K562 (cell line): ENCODE measurements at regions not wholly inside any gene's neighbourhood (a gene's known extent, or its start where the extent isn't known, plus 50 kb on each side); places are given as distances from the start of the nearest gene placed in this dataset.

Experiments used
- ADNP ChIP-seq: fragments of 200-800 bp; sonication (Bioruptor generic); IDR thresholded peaks from 2 replicates; pipeline ENCODE4 v1.6.1; 2016; ENCODE audit warnings: missing genetic modification characterization, missing compliant biosample characterization
- CC2D1A ChIP-seq: fragments of 450-650 bp; IDR thresholded peaks from 2 replicates; pipeline ENCODE4 v1.6.1; 2017; ENCODE audit warnings: mild to moderate bottlenecking
- FOS ChIP-seq: IDR thresholded peaks from 3 replicates; pipeline ENCODE4 v1.6.1; 2011; ENCODE audit not compliant: insufficient read length; ENCODE audit errors: extremely low read depth
- FOSL1 ChIP-seq: fragments of 200-800 bp; sonication (Bioruptor generic); conservative IDR thresholded peaks from 2 replicates; pipeline ENCODE4 v1.6.1; 2016; ENCODE audit warnings: missing genetic modification characterization, missing compliant biosample characterization
- HNRNPL ChIP-seq: fragments of 200-400 bp; formaldehyde crosslinking; IDR thresholded peaks from 2 replicates; pipeline ENCODE4 v1.6.1; 2017; ENCODE audit warnings: low read depth, mild to moderate bottlenecking, low read length
- KDM5B ChIP-seq: fragments of 200-600 bp; sonication (generic); IDR thresholded peaks from 2 replicates; pipeline ENCODE4 v1.6.1; 2012; ENCODE audit warnings: low read depth, mild to moderate bottlenecking, moderate library complexity, low read length, control low read depth, inconsistent platforms; ENCODE audit not compliant: insufficient replicate concordance
- LEF1 ChIP-seq: fragments of 450-650 bp; IDR thresholded peaks from 2 replicates; pipeline ENCODE4 v1.6.1; 2016; ENCODE audit warnings: mild to moderate bottlenecking
- NFATC3 ChIP-seq: fragments of 450-650 bp; IDR thresholded peaks from 2 replicates; pipeline ENCODE4 v1.6.1; 2017; ENCODE audit warnings: mild to moderate bottlenecking
- POLR2A ChIP-seq: fragments of 450-650 bp; conservative IDR thresholded peaks from 2 replicates; pipeline ENCODE4 v1.6.1; 2016
- ZNF354B ChIP-seq: fragments of 250-450 bp; sonication (Bioruptor Pico); IDR thresholded peaks from 2 replicates; pipeline ENCODE4 v1.4.0; 2020
- TF ChIP-seq, protein P1 (sequence below), 2 experiments: fragments of 450-650 bp in 1 of 2; sonication (generic) in 1 of 2; formaldehyde crosslinking in 1 of 2; IDR thresholded peaks; 2 replicates each; pipeline versions ENCODE4 v1.7.1 to v1.9.0; 2016 to 2022; ENCODE audit warnings: inconsistent platforms in 1 of 2, mild to moderate bottlenecking in 1 of 2, missing genetic modification reagents in 1 of 2
- TF ChIP-seq, protein P2 (sequence below): sonication (generic); formaldehyde crosslinking; IDR thresholded peaks from 2 replicates; pipeline ENCODE4 v1.8.1; 2023; ENCODE audit warnings: mild to moderate bottlenecking, missing genetic modification reagents
- TF ChIP-seq, protein P3 (sequence below): fragments of 150-350 bp; conservative IDR thresholded peaks from 2 replicates; pipeline ENCODE4 v1.6.1; 2014; ENCODE audit warnings: low read length

GRCh38 chr1:55387145-55387544 is 172.0 kb upstream of the USP24 start (continued):
- TF ChIP-seq, protein P1, sequence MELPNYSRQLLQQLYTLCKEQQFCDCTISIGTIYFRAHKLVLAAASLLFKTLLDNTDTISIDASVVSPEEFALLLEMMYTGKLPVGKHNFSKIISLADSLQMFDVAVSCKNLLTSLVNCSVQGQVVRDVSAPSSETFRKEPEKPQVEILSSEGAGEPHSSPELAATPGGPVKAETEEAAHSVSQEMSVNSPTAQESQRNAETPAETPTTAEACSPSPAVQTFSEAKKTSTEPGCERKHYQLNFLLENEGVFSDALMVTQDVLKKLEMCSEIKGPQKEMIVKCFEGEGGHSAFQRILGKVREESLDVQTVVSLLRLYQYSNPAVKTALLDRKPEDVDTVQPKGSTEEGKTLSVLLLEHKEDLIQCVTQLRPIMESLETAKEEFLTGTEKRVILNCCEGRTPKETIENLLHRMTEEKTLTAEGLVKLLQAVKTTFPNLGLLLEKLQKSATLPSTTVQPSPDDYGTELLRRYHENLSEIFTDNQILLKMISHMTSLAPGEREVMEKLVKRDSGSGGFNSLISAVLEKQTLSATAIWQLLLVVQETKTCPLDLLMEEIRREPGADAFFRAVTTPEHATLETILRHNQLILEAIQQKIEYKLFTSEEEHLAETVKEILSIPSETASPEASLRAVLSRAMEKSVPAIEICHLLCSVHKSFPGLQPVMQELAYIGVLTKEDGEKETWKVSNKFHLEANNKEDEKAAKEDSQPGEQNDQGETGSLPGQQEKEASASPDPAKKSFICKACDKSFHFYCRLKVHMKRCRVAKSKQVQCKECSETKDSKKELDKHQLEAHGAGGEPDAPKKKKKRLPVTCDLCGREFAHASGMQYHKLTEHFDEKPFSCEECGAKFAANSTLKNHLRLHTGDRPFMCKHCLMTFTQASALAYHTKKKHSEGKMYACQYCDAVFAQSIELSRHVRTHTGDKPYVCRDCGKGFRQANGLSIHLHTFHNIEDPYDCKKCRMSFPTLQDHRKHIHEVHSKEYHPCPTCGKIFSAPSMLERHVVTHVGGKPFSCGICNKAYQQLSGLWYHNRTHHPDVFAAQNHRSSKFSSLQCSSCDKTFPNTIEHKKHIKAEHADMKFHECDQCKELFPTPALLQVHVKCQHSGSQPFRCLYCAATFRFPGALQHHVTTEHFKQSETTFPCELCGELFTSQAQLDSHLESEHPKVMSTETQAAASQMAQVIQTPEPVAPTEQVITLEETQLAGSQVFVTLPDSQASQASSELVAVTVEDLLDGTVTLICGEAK (IDR thresholded peaks at IDR 0.05): no peak
- TF ChIP-seq, protein P1 (CRISPR knock-in tag; IDR thresholded peaks at IDR 0.05): no peak
- TF ChIP-seq ADNP (no peak), CC2D1A (no peak), LEF1 (no peak), FOS (no peak), ZNF354B (CRISPR knock-in tag) (no peak), HNRNPL (no peak), KDM5B (no peak), FOSL1 (tag) (no peak), POLR2A (no peak), NFATC3 (no peak)
- TF ChIP-seq, protein P2, sequence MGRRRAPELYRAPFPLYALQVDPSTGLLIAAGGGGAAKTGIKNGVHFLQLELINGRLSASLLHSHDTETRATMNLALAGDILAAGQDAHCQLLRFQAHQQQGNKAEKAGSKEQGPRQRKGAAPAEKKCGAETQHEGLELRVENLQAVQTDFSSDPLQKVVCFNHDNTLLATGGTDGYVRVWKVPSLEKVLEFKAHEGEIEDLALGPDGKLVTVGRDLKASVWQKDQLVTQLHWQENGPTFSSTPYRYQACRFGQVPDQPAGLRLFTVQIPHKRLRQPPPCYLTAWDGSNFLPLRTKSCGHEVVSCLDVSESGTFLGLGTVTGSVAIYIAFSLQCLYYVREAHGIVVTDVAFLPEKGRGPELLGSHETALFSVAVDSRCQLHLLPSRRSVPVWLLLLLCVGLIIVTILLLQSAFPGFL: no peak
- TF ChIP-seq, protein P3, sequence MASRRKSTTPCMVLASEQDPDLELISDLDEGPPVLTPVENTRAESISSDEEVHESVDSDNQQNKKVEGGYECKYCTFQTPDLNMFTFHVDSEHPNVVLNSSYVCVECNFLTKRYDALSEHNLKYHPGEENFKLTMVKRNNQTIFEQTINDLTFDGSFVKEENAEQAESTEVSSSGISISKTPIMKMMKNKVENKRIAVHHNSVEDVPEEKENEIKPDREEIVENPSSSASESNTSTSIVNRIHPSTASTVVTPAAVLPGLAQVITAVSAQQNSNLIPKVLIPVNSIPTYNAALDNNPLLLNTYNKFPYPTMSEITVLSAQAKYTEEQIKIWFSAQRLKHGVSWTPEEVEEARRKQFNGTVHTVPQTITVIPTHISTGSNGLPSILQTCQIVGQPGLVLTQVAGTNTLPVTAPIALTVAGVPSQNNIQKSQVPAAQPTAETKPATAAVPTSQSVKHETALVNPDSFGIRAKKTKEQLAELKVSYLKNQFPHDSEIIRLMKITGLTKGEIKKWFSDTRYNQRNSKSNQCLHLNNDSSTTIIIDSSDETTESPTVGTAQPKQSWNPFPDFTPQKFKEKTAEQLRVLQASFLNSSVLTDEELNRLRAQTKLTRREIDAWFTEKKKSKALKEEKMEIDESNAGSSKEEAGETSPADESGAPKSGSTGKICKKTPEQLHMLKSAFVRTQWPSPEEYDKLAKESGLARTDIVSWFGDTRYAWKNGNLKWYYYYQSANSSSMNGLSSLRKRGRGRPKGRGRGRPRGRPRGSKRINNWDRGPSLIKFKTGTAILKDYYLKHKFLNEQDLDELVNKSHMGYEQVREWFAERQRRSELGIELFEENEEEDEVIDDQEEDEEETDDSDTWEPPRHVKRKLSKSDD: no peak
